Caco-2 (cell line): ENCODE measurements at regions not wholly inside any gene's neighbourhood (a gene's known extent, or its start where the extent isn't known, plus 50 kb on each side); places are given as distances from the start of the nearest gene placed in this dataset.

Source experiments
- BruUV-seq: library from RNA; stranded (reverse); fragments of 400-500 nt; replicated peaks from 2 replicates; lab custom pipeline; 2021; lab: Mats Ljungman, UMichigan
- CTCF ChIA-PET: fragments of 300-600 bp; sonication (Branson Sonifier 250); formaldehyde crosslinking; loops from one replicate; lab custom pipeline; 2022; ENCODE audit warnings: antibody characterized with exemption; lab: Charles Lee
- POLR2A ChIA-PET: fragments of 300-600 bp; sonication (Branson Sonifier 250); formaldehyde crosslinking; loops from one replicate; lab custom pipeline; 2022; ENCODE audit warnings: antibody characterized with exemption; lab: Charles Lee
- DNase-seq, 2 experiments: peaks; one replicate each; pipeline versions ENCODE4 v3.0.0 to v3.0.0-alpha.2; 2020 to 2022
- H3K27me3 ChIP-seq: replicated peaks from 2 replicates; pipeline ENCODE4 v1.6.0; 2011; ENCODE audit warnings: low read length; ENCODE audit not compliant: control insufficient read depth, insufficient read depth
- H3K36me3 ChIP-seq: 2 replicates; pipeline ENCODE4 v1.5.1; 2011; ENCODE audit warnings: low read length; ENCODE audit not compliant: control insufficient read depth, insufficient read depth
- H3K4me1 ChIP-seq: fragments of 250-450 bp; sonication (Bioruptor Pico); 2 replicates; pipeline ENCODE4 v1.5.1; 2020; ENCODE audit warnings: mild to moderate bottlenecking
- H3K4me3 ChIP-seq: 2 replicates; pipeline ENCODE4 v1.5.1; 2011; ENCODE audit warnings: low read depth, mild to moderate bottlenecking, control low read depth, low read length
- H3K9me3 ChIP-seq: fragments of 250-450 bp; sonication (Bioruptor Pico); 2 replicates; pipeline ENCODE4 v1.5.1; 2020; ENCODE audit warnings: mild to moderate bottlenecking, moderate library complexity
- H3K27ac Mint-ChIP-seq: one replicate; pipeline ENCODE4 v1.8.0; 2022; ENCODE audit warnings: mixed read lengths; ENCODE audit not compliant: unreplicated experiment
- H3K27me3 Mint-ChIP-seq: one replicate; pipeline ENCODE4 v1.8.0; 2022; ENCODE audit warnings: mixed read lengths; ENCODE audit not compliant: insufficient read depth, unreplicated experiment
- H3K36me3 Mint-ChIP-seq: one replicate; pipeline ENCODE4 v1.8.0; 2022; ENCODE audit warnings: mild to moderate bottlenecking, mixed read lengths; ENCODE audit not compliant: insufficient read depth, unreplicated experiment
- H3K4me1 Mint-ChIP-seq: one replicate; pipeline ENCODE4 v1.8.0; 2022; ENCODE audit warnings: low read depth, mixed read lengths; ENCODE audit not compliant: unreplicated experiment
- H3K4me3 Mint-ChIP-seq: one replicate; pipeline ENCODE4 v1.8.0; 2022; ENCODE audit warnings: mild to moderate bottlenecking, moderate library complexity, mixed read lengths; ENCODE audit not compliant: unreplicated experiment
- H3K9me3 Mint-ChIP-seq: one replicate; pipeline ENCODE4 v1.8.0; 2022; ENCODE audit warnings: mixed read lengths; ENCODE audit not compliant: unreplicated experiment
- CTCF ChIP-seq, 2 experiments: fragments of 200-600 bp in 1 of 2; IDR thresholded peaks; 1 replicate in 1 of 2; 2 replicates in 1 of 2; pipeline versions ENCODE4 v1.5.1 to v1.8.0; 2011 to 2022; ENCODE audit warnings: antibody characterized with exemption in 1 of 2, control low read depth in 1 of 2, inconsistent platforms in 1 of 2, low read depth in 1 of 2, low read length in 1 of 2, mild to moderate bottlenecking in 1 of 2, moderate library complexity in 1 of 2; ENCODE audit not compliant: insufficient read depth in 1 of 2, severe bottlenecking in 1 of 2, unreplicated experiment in 1 of 2
- intact Hi-C: fragments of 100-400 bp; cut with micrococcal nuclease; formaldehyde crosslinking; loops from one replicate; pipeline ENCODE4 v1.10.0; 2022; ENCODE audit not compliant: unreplicated experiment

- Histone ChIP-seq H3K36me3 (no peaks in the 10 kb centered on the region), H3K4me1 (no peaks in the 10 kb centered on the region), H3K4me3 (no peak overlapping the region), H3K27me3 (no peaks in the 10 kb centered on the region), H3K9me3 (no peaks in the 10 kb centered on the region)
- no peaks in the 10 kb centered on the region for H3K27me3 Mint-ChIP-seq
- POLR2A ChIA-PET: no interaction called here
- DNase-seq: no peak
- CTCF ChIA-PET: no interaction called here
- TF ChIP-seq CTCF (IDR thresholded peaks at IDR 0.05; ENCODE audit: insufficient read depth in 1 of 2, low read depth in 1 of 2, low read length in 1 of 2, severe bottlenecking in 1 of 2, unreplicated experiment in 1 of 2): no peak
- H3K9me3 Mint-ChIP-seq: no peaks in the 10 kb centered on the region
- intact Hi-C loops: no loop called here
- no peaks in the 10 kb centered on the region for H3K36me3 Mint-ChIP-seq
- no peak overlapping the region for H3K27ac Mint-ChIP-seq
- H3K4me3 Mint-ChIP-seq: no peak overlapping the region
- H3K4me1 Mint-ChIP-seq: no peaks in the 10 kb centered on the region
- no TSS peak for BruUV-seq
Measured at GRCh38 chr13:57874530-57874929, 243.0 kb downstream of the PCDH17 start.

GRCh38 chr13:57877601-57878000 lies 246.1 kb downstream of the PCDH17 start:
- no peak overlapping the region for H3K4me3 Mint-ChIP-seq
- H3K27me3 Mint-ChIP-seq: no peaks in the 10 kb centered on the region
- no peaks in the 10 kb centered on the region for H3K4me1 ChIP-seq
- DNase-seq: no peak
- H3K36me3 ChIP-seq: no peaks in the 10 kb centered on the region
- no peaks in the 10 kb centered on the region for H3K27me3 ChIP-seq
- POLR2A ChIA-PET: no interaction called here
- intact Hi-C loops: no loop called here
- H3K9me3 ChIP-seq: no peaks in the 10 kb centered on the region
- no peak overlapping the region for H3K27ac Mint-ChIP-seq
- no peaks in the 10 kb centered on the region for H3K36me3 Mint-ChIP-seq
- H3K4me3 ChIP-seq: no peak overlapping the region
- no TSS peak for BruUV-seq
- H3K4me1 Mint-ChIP-seq: no peaks in the 10 kb centered on the region
- CTCF ChIA-PET: no interaction called here
- no peak for TF ChIP-seq CTCF (IDR thresholded peaks at IDR 0.05; ENCODE audit: insufficient read depth in 1 of 2, low read depth in 1 of 2, low read length in 1 of 2, severe bottlenecking in 1 of 2, unreplicated experiment in 1 of 2)
- H3K9me3 Mint-ChIP-seq: no peaks in the 10 kb centered on the region

GRCh38 chr13:57878291-57878690 lies 246.7 kb downstream of the PCDH17 start:
- Histone ChIP-seq H3K9me3 (no peaks in the 10 kb centered on the region), H3K4me1 (no peaks in the 10 kb centered on the region), H3K36me3 (no peaks in the 10 kb centered on the region), H3K4me3 (no peak overlapping the region), H3K27me3 (no peaks in the 10 kb centered on the region)
- ChIA-PET POLR2A (no interaction called here), CTCF (no interaction called here)
- H3K27me3 Mint-ChIP-seq: no peaks in the 10 kb centered on the region
- BruUV-seq: no TSS peak
- H3K4me1 Mint-ChIP-seq: no peaks in the 10 kb centered on the region
- no peak overlapping the region for H3K27ac Mint-ChIP-seq
- H3K9me3 Mint-ChIP-seq: no peaks in the 10 kb centered on the region
- DNase-seq: no peak
- intact Hi-C loops: no loop called here
- no peak for TF ChIP-seq CTCF (IDR thresholded peaks at IDR 0.05; ENCODE audit: insufficient read depth in 1 of 2, low read depth in 1 of 2, low read length in 1 of 2, severe bottlenecking in 1 of 2, unreplicated experiment in 1 of 2)
- no peak overlapping the region for H3K4me3 Mint-ChIP-seq
- H3K36me3 Mint-ChIP-seq: no peaks in the 10 kb centered on the region
